ENCODE measurements at regions not wholly inside any gene's neighbourhood (a gene's known extent, or its start where the extent isn't known, plus 50 kb on each side); places are given as distances from the start of the nearest gene placed in this dataset.

GRCh38 chr7:20019757-20020432 lies 197.3 kb downstream of the MACC1 start:
- ChIA-PET POLR2A (no interaction called here), CTCF (interaction anchor here (1.4 kb wide), 1 partner anchor 578 kb away, joined by 3 read pairs; no protein-coding TSS in a partner anchor)
- Histone ChIP-seq H2AFZ (ENCODE audit: low read depth, low read length) (no peak overlapping the region), H3K9me1 (replicated peaks; ENCODE audit: control insufficient read depth, extremely low read depth, insufficient read depth, low read length) (no peaks in the 10 kb centered on the region), H3K4me2 (ENCODE audit: insufficient read depth, low read length) (no peak overlapping the region), H3K79me2 (ENCODE audit: control insufficient read depth, insufficient read depth, low read length) (no peaks in the 10 kb centered on the region), H3K4me3 (replicated peaks in 1 of 3; ENCODE audit: insufficient read depth in 1 of 3, low read depth in 1 of 3, low read length in 3 of 3) (no peak overlapping the region), H3K36me3 (ENCODE audit: control insufficient read depth in 2 of 2, extremely low read depth in 1 of 2, insufficient read depth in 2 of 2, low read length in 2 of 2) (no peaks in the 10 kb centered on the region), H3K27ac (ENCODE audit: insufficient read depth, low read depth, low read length) (no peak overlapping the region), H4K20me1 (replicated peaks; ENCODE audit: control insufficient read depth, extremely low read depth, insufficient read depth, low read length) (no peaks in the 10 kb centered on the region), H3K27me3 (ENCODE audit: control insufficient read depth in 2 of 2, insufficient read depth in 2 of 2, low read length in 2 of 2) (no peaks in the 10 kb centered on the region), H3K9ac (replicated peaks; ENCODE audit: extremely low read depth, insufficient read depth, low read length) (no peak overlapping the region), H3K4me1 (ENCODE audit: control insufficient read depth, extremely low read depth, insufficient read depth, low read length) (no peaks in the 10 kb centered on the region), H3K9me3 (replicated peaks; ENCODE audit: control insufficient read depth, insufficient read depth, low read length) (no peaks in the 10 kb centered on the region)
- no peak for DNase-seq (ENCODE audit: low read depth, low spot score)
- dilution Hi-C loops (cut with MboI; ENCODE audit: extremely low pct_ligation_motif_present, low sequenced_read_pairs): no loop called here
- no peak for FAIRE-seq
- intact Hi-C loops (cut with micrococcal nuclease): no loop called here
- TF ChIP-seq FOS (IDR thresholded peaks at IDR 0.05; ENCODE audit: borderline replicate concordance, insufficient read depth, low read length) (no peak), CTCF (IDR thresholded peaks at IDR 0.05; ENCODE audit: extremely low read depth in 1 of 2, insufficient read depth in 1 of 2, low read depth in 1 of 2, low read length in 2 of 2) (no peak), EZH2 (IDR thresholded peaks at IDR 0.05; ENCODE audit: borderline replicate concordance, low read depth, low read length, severe bottlenecking) (no peak), GATA2 (IDR thresholded peaks at IDR 0.05; ENCODE audit: insufficient read depth, insufficient read length, low read depth, low read length) (no peak), POLR2AphosphoS5 (IDR thresholded peaks at IDR 0.05; ENCODE audit: insufficient read depth, low read depth, low read length) (no peak), POLR2A (IDR thresholded peaks at IDR 0.05; ENCODE audit: low read depth, low read length) (no peak), MAX (IDR thresholded peaks at IDR 0.05; ENCODE audit: insufficient read depth, insufficient read length) (no peak), JUN (IDR thresholded peaks at IDR 0.05; ENCODE audit: borderline replicate concordance, insufficient read depth, insufficient read length, low read depth) (no peak), MYC (IDR thresholded peaks at IDR 0.05; ENCODE audit: low read depth, low read length) (no peak)
- no TSS peak for BruUV-seq (replicated peaks)
